HG02759 (cell line): ENCODE measurements at regions not wholly inside any gene's neighbourhood (a gene's known extent, or its start where the extent isn't known, plus 50 kb on each side); places are given as distances from the start of the nearest gene placed in this dataset.

Source experiments
- ATAC-seq: cut with Tn5 transposase; IDR thresholded peaks from one replicate; pipeline ENCODE4 v1.9.1; 2021; ENCODE audit warnings: mild to moderate bottlenecking, moderate library complexity; ENCODE audit not compliant: unreplicated experiment

DNA sequence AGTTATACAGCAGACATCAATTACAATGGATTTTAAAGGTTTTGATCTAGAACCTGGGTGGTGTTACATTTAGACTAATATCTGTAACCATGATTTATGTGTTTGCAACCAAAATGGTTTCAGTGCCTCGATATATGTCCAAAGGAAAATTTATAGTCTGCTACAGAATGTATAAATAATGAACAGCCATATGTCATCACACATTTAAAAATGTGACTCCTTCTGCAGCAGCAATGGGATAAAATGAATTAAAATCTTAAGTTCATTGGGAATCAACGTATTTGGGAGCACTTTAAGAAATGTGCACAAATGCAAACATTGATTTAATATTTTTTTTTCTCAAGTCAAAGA lies 610.2 kb downstream of the TMEM114 start:
- ATAC-seq, result no peak

GRCh38 chr16:7979448-7980132 lies 610.7 kb downstream of the TMEM114 start:
- no peak for ATAC-seq

- ATAC-seq, result no peak
Observed at GRCh38 chr16:7976563-7976962, 613.7 kb downstream of the TMEM114 start.

GRCh38 chr16:7976125-7976524 lies 614.2 kb downstream of the TMEM114 start:
- no peak for ATAC-seq

DNA sequence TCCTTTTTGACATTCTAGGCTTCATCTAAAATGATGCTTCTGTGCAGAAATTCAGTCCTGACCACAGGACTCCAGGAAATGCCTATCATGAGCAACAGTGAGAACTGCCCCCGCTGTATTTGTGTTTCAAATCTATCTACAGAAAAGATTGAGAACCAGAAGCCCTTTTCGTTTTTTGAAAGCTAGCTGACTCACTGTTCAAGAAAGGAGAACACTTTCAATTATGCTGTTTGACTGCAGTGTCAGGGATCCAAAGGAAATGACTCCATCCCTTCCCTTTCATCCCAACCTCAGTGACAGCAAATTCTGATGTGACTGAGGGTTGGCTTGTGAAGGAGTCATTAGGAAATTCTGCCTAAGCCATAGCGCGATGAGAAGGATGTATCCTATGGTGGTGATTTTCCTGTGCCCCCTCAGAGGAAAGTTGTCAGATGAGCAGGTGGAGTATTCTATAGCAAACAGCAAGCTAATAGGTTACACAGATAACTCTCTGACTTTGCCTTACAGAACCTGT lies 622.3 kb downstream of the TMEM114 start:
- ATAC-seq, result no peak

DNA sequence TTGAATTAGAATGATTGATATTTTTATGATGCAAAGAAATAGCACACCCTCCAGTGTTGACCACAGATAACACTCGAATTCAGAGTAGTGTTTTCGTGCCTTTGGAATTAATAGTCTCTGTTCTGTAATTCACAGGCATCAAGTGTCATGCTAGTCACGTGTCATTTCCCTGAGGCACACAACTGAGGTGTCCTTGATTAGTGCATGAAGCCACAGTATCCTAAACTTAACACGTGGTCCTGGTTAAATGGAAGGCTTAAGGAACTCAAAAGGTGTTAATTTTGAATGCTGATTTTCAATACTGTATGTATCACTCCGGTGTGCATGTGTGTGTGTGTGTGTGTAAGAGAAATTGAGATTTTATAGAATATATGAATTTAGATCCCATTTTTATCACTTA lies 625.6 kb downstream of the TMEM114 start:
- no peak for ATAC-seq

- no peak for ATAC-seq
Observed at GRCh38 chr16:7964167-7964566, 626.1 kb downstream of the TMEM114 start.

- ATAC-seq, result no peak
Observed at GRCh38 chr16:7962091-7962879, 628.0 kb downstream of the TMEM114 start.

GRCh38 chr16:7957151-7957550 lies 624.5 kb downstream of the RBFOX1 start:
- no peak for ATAC-seq

- ATAC-seq, result no peak
Observed at GRCh38 chr16:7953360-7953759, 620.7 kb downstream of the RBFOX1 start.

DNA sequence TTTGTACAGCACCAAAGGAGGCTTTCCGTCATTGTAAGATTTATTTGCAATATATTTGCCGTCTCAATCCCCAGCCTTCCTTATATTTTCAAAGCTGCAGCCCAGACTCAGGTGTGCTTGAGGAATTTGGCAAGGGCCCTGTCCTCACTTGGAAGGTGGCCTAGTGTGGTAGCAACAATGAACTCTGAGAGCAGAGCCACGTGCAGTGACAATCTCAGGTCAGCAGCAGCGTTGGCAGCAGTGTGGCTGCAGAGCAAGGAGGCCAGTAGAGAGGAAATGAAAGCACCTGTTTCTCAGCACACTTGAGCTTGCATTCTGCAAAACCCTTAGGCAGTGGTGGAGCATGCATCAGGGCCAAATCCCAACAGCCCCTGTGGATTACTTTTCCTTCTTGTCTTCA lies 613.5 kb downstream of the RBFOX1 start:
- ATAC-seq, result no peak

DNA sequence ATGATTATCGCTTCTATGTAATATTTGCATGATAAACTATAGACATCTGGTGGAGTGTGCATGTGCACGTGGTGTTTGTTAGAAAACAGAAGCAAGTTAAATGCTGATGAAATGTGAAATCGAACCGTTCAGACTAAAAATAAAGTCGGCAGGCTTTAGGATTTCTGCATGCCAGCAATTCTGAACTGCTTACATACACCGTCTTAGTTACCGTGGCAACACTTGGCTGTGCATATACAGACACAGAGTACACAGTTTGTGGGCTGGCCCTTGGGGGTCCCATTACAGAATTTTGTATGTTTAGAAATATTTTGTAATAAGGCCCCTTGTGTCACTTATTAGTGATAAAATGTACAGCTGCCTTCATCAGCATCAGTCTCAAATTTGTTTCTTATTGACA lies 605.5 kb downstream of the RBFOX1 start:
- no peak for ATAC-seq

DNA sequence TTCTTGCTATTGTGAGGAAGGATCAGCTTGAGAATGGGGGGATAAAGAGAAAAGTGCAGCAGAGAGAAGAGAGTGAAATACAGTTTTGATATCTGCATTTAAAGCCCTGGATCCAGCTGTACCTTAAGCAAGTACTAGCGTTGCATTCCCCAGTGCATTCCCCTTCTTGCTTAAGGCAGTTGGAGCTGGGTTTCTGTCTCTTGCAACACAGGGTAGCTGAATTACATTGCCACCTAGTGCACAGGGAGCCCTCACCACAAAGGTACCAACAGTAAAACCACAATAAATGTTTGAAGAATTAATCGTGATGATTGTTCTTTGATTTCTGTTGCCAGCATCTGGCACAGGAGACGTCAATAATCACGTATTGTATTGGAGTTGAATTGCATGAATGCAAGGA lies 588.7 kb downstream of the RBFOX1 start:
- ATAC-seq, result no peak

DNA sequence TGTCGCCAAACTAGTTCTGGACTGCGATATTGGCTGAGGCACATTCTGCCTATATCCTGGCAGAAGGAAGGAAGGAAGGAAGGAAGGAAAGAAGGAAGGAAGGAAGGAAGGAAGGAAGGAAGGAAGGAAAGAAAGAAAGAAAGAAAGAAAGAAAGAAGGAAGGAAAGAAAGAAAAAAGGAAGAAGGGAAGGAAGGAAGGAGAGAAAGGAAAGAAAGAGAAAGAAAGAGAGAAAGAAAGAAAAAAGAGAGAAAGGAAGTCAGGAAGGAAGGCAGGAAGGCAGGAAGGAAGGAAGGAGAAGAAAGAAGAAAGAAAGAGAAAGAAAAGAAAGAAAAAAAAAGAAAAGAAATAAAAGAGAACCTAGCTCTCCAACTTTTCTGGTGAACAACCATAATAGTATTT lies 587.1 kb downstream of the RBFOX1 start:
- no peak for ATAC-seq

GRCh38 chr16:7914748-7915147 lies 582.1 kb downstream of the RBFOX1 start:
- no peak for ATAC-seq

DNA sequence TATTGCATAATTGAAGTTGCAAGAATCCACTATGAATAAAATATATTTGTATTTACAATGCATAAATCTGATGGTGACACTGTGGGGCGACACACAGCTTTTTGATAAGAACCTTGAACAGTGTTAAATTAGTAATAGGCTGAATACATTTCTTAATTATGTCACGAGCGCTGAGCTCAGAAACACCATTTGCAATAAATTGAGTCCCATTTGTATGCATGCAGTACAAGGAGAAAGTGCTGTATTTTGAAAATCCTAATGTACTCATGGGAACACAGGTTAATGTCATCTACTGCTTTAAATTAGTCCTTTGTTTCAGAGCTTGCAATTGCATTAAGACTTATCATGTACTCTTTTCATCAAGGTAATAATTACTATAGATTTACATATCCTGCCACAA lies 579.5 kb downstream of the RBFOX1 start:
- ATAC-seq, result no peak

GRCh38 chr16:7910116-7910515 lies 577.5 kb downstream of the RBFOX1 start:
- ATAC-seq, result no peak

DNA sequence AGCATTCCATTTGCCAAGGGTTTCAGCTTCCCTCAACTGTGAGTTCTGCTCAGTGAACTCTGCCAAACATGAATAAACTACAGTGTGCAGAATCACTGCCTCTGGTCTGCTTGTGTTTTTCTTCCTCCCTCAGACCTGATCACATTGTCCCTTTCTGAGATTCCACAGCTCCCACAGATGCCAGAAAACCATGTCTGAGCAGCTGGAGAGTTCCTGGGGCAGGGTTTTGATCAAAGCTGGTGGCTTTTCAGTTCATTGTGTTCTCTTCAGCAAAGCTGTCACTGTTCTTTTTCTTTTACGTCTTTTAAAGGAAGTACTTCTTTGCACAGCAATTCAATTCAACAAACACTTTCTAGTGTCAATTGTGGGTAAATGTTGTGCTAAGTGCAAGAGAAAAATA lies 555.8 kb downstream of the RBFOX1 start:
- no peak for ATAC-seq

- ATAC-seq, result no peak
Observed at GRCh38 chr16:7887316-7887715, 554.7 kb downstream of the RBFOX1 start.

GRCh38 chr16:7871979-7872378 lies 539.3 kb downstream of the RBFOX1 start:
- no peak for ATAC-seq

GRCh38 chr16:7871371-7871770 lies 538.7 kb downstream of the RBFOX1 start:
- ATAC-seq, result no peak

DNA sequence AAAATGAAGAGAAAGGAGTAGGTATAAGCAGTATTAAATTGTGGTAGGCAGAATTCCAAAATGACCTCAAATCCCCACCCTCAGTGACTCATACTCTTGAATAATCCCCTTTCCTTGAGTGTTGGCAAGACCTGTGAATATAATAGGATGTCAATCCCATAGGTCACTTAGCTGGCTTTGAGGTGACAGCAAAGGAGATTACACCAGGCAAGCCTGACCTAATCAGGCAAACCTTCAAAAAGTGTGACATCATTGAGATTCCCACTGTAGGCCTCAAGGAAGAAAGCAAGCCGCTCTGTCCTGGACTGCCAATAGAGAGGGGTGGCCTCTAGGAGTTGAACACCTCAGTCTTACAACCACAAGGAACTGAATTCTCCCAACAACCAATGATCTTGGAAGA lies 535.2 kb downstream of the RBFOX1 start:
- ATAC-seq, result no peak
